ENCODE measurements at regions not wholly inside any gene's neighbourhood (a gene's known extent, or its start where the extent isn't known, plus 50 kb on each side); places are given as distances from the start of the nearest gene placed in this dataset.

GRCh38 chr16:82414476-82414875 is 212.3 kb upstream of the CDH13 start:
- no peaks in the 10 kb centered on the region for H3K4me1 ChIP-seq
- TF ChIP-seq CTCF (IDR thresholded peaks at IDR 0.05) = no peak
- FAIRE-seq (no peak), ATAC-seq (no peak), DNase-seq (no peak)
- intact Hi-C loops (cut with DNase I) = no loop called here
- no peaks in the 10 kb centered on the region for H3K9me3 ChIP-seq
- WGBS, 2 donors = 59 to 61% methylated on average over 3 of the region's 3 CpGs
- no peak overlapping the region for H3K27ac ChIP-seq
- H3K27me3 ChIP-seq = no peaks in the 10 kb centered on the region
- no peak overlapping the region for H3K4me3 ChIP-seq
- no peaks in the 10 kb centered on the region for H3K36me3 ChIP-seq

- FAIRE-seq (no peak), ATAC-seq (no peak), DNase-seq (no peak)
- Histone ChIP-seq H3K4me3 (no peak overlapping the region), H3K27ac (no peak overlapping the region), H3K9me3 (no peaks in the 10 kb centered on the region), H3K4me1 (no peaks in the 10 kb centered on the region), H3K36me3 (no peaks in the 10 kb centered on the region), H3K27me3 (no peaks in the 10 kb centered on the region)
- intact Hi-C loops (cut with DNase I) = no loop called here
- 65 to 86% methylated on average over 4 of the region's 4 CpGs for WGBS, 2 donors
- no peak for TF ChIP-seq CTCF (IDR thresholded peaks at IDR 0.05)
These were observed 214.0 kb upstream of the CDH13 start for GRCh38 chr16:82412770-82413169.

GRCh38 chr16:82405736-82406135 is 221.0 kb upstream of the CDH13 start:
- Histone ChIP-seq H3K27ac (no peak overlapping the region), H3K27me3 (no peaks in the 10 kb centered on the region), H3K4me1 (no peaks in the 10 kb centered on the region), H3K4me3 (no peak overlapping the region), H3K9me3 (no peaks in the 10 kb centered on the region), H3K36me3 (no peaks in the 10 kb centered on the region)
- 46 to 54% methylated on average over 6 of the region's 6 CpGs for WGBS, 2 donors
- intact Hi-C loops (cut with DNase I) = no loop called here
- FAIRE-seq (no peak), DNase-seq (no peak), ATAC-seq (no peak)
- TF ChIP-seq CTCF (IDR thresholded peaks at IDR 0.05) = no peak

- DNase-seq = no peak
- TF ChIP-seq CTCF (IDR thresholded peaks at IDR 0.05) = no peak
- no peaks in the 10 kb centered on the region for H3K27me3 ChIP-seq
- H3K27ac ChIP-seq = no peak overlapping the region
- H3K36me3 ChIP-seq = no peaks in the 10 kb centered on the region
- no peak for ATAC-seq
- FAIRE-seq = no peak
- WGBS, 2 donors = 61 to 72% methylated on average over 3 of the region's 3 CpGs
- H3K9me3 ChIP-seq = no peaks in the 10 kb centered on the region
- no peak overlapping the region for H3K4me3 ChIP-seq
- intact Hi-C loops (cut with DNase I) = no loop called here
- no peaks in the 10 kb centered on the region for H3K4me1 ChIP-seq
These were observed 222.0 kb upstream of the CDH13 start for GRCh38 chr16:82404586-82405315.

- intact Hi-C loops (cut with DNase I) = no loop called here
- DNase-seq = no peak
- 79 to 83% methylated on average over 5 of the region's 5 CpGs for WGBS, 2 donors
- no peaks in the 10 kb centered on the region for H3K4me1 ChIP-seq
- H3K4me3 ChIP-seq = no peak overlapping the region
- H3K27ac ChIP-seq = no peak overlapping the region
- TF ChIP-seq CTCF (IDR thresholded peaks at IDR 0.05) = no peak
- FAIRE-seq = no peak
- H3K36me3 ChIP-seq = no peaks in the 10 kb centered on the region
- ATAC-seq = no peak
- no peaks in the 10 kb centered on the region for H3K9me3 ChIP-seq
- no peaks in the 10 kb centered on the region for H3K27me3 ChIP-seq
These were observed 224.0 kb upstream of the CDH13 start for GRCh38 chr16:82402665-82403218.
